Ovary (tissue), 7 donors: ENCODE measurements at regions not wholly inside any gene's neighbourhood (a gene's known extent, or its start where the extent isn't known, plus 50 kb on each side); places are given as distances from the start of the nearest gene placed in this dataset.

Source experiments
- DNase-seq, 5 donors: peaks; one replicate each; pipeline ENCODE4 v3.0.0-alpha.2; 2019 to 2020
- H3K27ac ChIP-seq, 2 donors: fragments of 200-600 bp; one replicate each; pipeline versions ENCODE4 v1.5.1 to v1.8.0; 2019 to 2022
- H3K27me3 ChIP-seq: fragments of 200-600 bp; one replicate; pipeline ENCODE4 v1.8.0; 2022
- H3K36me3 ChIP-seq: fragments of 200-600 bp; sonication (generic); one replicate; pipeline ENCODE4 v1.5.1; 2019
- H3K4me1 ChIP-seq: one replicate; pipeline ENCODE4 v1.8.1; 2013; ENCODE audit warnings: mild to moderate bottlenecking, moderate library complexity; ENCODE audit not compliant: insufficient read depth
- H3K4me3 ChIP-seq: fragments of 200-600 bp; sonication (generic); one replicate; pipeline ENCODE4 v1.5.1; 2017
- H3K9me3 ChIP-seq, 2 donors: fragments of 200-600 bp in 1 of 2; sonication (generic) in 1 of 2; one replicate each; pipeline versions ENCODE4 v1.5.1 to v1.8.1; 2013 to 2019; ENCODE audit warnings: mild to moderate bottlenecking in 1 of 2, moderate library complexity in 1 of 2
- CTCF ChIP-seq, 3 donors: fragments of 450-650 bp in 2 of 3; fragments of 200-600 bp in 1 of 3; IDR thresholded peaks; one replicate each; pipeline versions ENCODE4 v1.5.1 to v1.8.0; 2016 to 2022; ENCODE audit warnings: antibody characterized with exemption in 3 of 3, mild to moderate bottlenecking in 1 of 3
- EP300 ChIP-seq: sonication (generic); formaldehyde crosslinking; IDR thresholded peaks from one replicate; pipeline ENCODE4 v1.6.1; 2017; ENCODE audit warnings: antibody characterized with exemption
- POLR2A ChIP-seq: fragments of 450-650 bp; IDR thresholded peaks from one replicate; pipeline ENCODE4 v1.6.1; 2017; ENCODE audit warnings: antibody characterized with exemption, mild to moderate bottlenecking, moderate library complexity
- WGBS, 3 donors: extraction: QIAGEN DNeasy Blood & Tissue Kit in 1 of 3; methylation state at CpG; one replicate each; pipeline versions ENCODE4 v1.1.5 to v1.1.7; 2013 to 2017; 5-methylcytosine and 5-hydroxymethylcytosine counted together
- intact Hi-C, 4 donors: fragments of 100-400 bp; cut with DNase I; formaldehyde crosslinking; loops; one replicate each; pipeline versions ENCODE4 v1.11.0 to v1.15.1; 2022 to 2023
- donor health status: DM: no; HTN: no; CAD: no; lungs with moderate emphysema.
- donor health status: DM: no; HTN: no; CAD: no.
- donor health status: Bipolar disorder and iron deficiency.
- donor health status: DM: no; HTN: no; CAD: no.
- donor health status: DM: yes; HTN: yes; CAD: no.

GRCh38 chr12:38157933-38158401 is 158.6 kb upstream of the ALG10B start:
- H3K27me3 ChIP-seq, result no peaks in the 10 kb centered on the region
- DNase-seq, result peak in 1 of 5 donors; percentile 12
- no peaks in the 10 kb centered on the region for H3K4me1 ChIP-seq
- no peaks in the 10 kb centered on the region for H3K9me3 ChIP-seq
- H3K36me3 ChIP-seq, result no peaks in the 10 kb centered on the region
- H3K27ac ChIP-seq, result no peak overlapping the region
- TF ChIP-seq POLR2A, result no peak
- TF ChIP-seq CTCF (IDR thresholded peaks at IDR 0.05), result no peak
- no peak for TF ChIP-seq EP300
- WGBS, 3 donors, result 87 to 93% (median 91%) methylated on average over 27 to 28 of the region's 28 CpGs
- intact Hi-C loops, result no loop called here
- H3K4me3 ChIP-seq, result no peak overlapping the region

- Histone ChIP-seq H3K4me3 (no peak overlapping the region), H3K27ac (no peak overlapping the region), H3K9me3 (no peaks in the 10 kb centered on the region), H3K36me3 (no peaks in the 10 kb centered on the region), H3K27me3 (no peaks in the 10 kb centered on the region), H3K4me1 (no peaks in the 10 kb centered on the region)
- no peak for DNase-seq
- TF ChIP-seq CTCF (IDR thresholded peaks at IDR 0.05) (no peak), EP300 (no peak), POLR2A (no peak)
- intact Hi-C loops, result no loop called here
- 86 to 90% (median 86%) methylated on average over 32 of the region's 32 CpGs for WGBS, 3 donors
Observed at GRCh38 chr12:38158428-38159091, 158.0 kb upstream of the ALG10B start.

- Histone ChIP-seq H3K27ac (no peak overlapping the region), H3K4me1 (no peaks in the 10 kb centered on the region), H3K9me3 (no peaks in the 10 kb centered on the region), H3K36me3 (no peaks in the 10 kb centered on the region), H3K27me3 (no peaks in the 10 kb centered on the region), H3K4me3 (no peak overlapping the region)
- WGBS, 3 donors, result 85 to 90% (median 88%) methylated on average over 19 of the region's 19 CpGs
- DNase-seq, result peak in 1 of 5 donors; percentile 8
- TF ChIP-seq POLR2A (no peak), EP300 (no peak), CTCF (IDR thresholded peaks at IDR 0.05) (no peak)
- intact Hi-C loops, result no loop called here
Observed at GRCh38 chr12:38159092-38159551, 157.5 kb upstream of the ALG10B start.

GRCh38 chr12:38159591-38160317 is 156.8 kb upstream of the ALG10B start:
- H3K27ac ChIP-seq, result no peak overlapping the region
- no peak for TF ChIP-seq POLR2A
- no peak for TF ChIP-seq CTCF (IDR thresholded peaks at IDR 0.05)
- TF ChIP-seq EP300, result no peak
- intact Hi-C loops, result no loop called here
- H3K36me3 ChIP-seq, result no peaks in the 10 kb centered on the region
- no peaks in the 10 kb centered on the region for H3K9me3 ChIP-seq
- H3K4me1 ChIP-seq, result no peaks in the 10 kb centered on the region
- no peak overlapping the region for H3K4me3 ChIP-seq
- no peaks in the 10 kb centered on the region for H3K27me3 ChIP-seq
- peak in 1 of 5 donors; percentile 15 for DNase-seq
- 87 to 92% (median 91%) methylated on average over 39 of the region's 39 CpGs for WGBS, 3 donors
